ENCODE measurements at regions not wholly inside any gene's neighbourhood (a gene's known extent, or its start where the extent isn't known, plus 50 kb on each side); places are given as distances from the start of the nearest gene placed in this dataset.

- TF ChIP-seq CTCF (IDR thresholded peaks at IDR 0.05), result no peak
- no peak overlapping the region for H3K27ac ChIP-seq
Measured at GRCh38 chr3:159657176-159657575, 331.5 kb upstream of the IL12A start.

GRCh38 chr3:159657629-159658028, 331.0 kb upstream of the IL12A start:
- no peak for TF ChIP-seq CTCF (IDR thresholded peaks at IDR 0.05)
- H3K27ac ChIP-seq, result no peak overlapping the region
- no peaks in the 10 kb centered on the region for H3K27me3 ChIP-seq
- no peaks in the 10 kb centered on the region for H3K4me1 ChIP-seq (ENCODE audit: control insufficient read depth in 1 of 2, insufficient read depth in 1 of 2, low read depth in 1 of 2, low read length in 1 of 2)
- no peaks in the 10 kb centered on the region for H3K9me3 ChIP-seq
- no peak overlapping the region for H3K4me3 ChIP-seq (ENCODE audit: low read depth in 1 of 2, low read length in 1 of 2)
- no peaks in the 10 kb centered on the region for H3K36me3 ChIP-seq

More at GRCh38 chr3:159657176-159657575, 331.5 kb upstream of the IL12A start:
- Histone ChIP-seq H3K4me3 (ENCODE audit: low read depth in 1 of 2, low read length in 1 of 2) (no peak overlapping the region), H3K27me3 (no peaks in the 10 kb centered on the region), H3K4me1 (ENCODE audit: control insufficient read depth in 1 of 2, insufficient read depth in 1 of 2, low read depth in 1 of 2, low read length in 1 of 2) (no peaks in the 10 kb centered on the region), H3K36me3 (no peaks in the 10 kb centered on the region), H3K9me3 (no peaks in the 10 kb centered on the region)

GRCh38 chr3:159660326-159660725, 328.3 kb upstream of the IL12A start:
- Histone ChIP-seq H3K4me3 (ENCODE audit: low read depth in 1 of 2, low read length in 1 of 2) (no peak overlapping the region), H3K9me3 (no peaks in the 10 kb centered on the region), H3K36me3 (no peaks in the 10 kb centered on the region), H3K27me3 (no peaks in the 10 kb centered on the region), H3K27ac (no peak overlapping the region), H3K4me1 (ENCODE audit: control insufficient read depth in 1 of 2, insufficient read depth in 1 of 2, low read depth in 1 of 2, low read length in 1 of 2) (no peaks in the 10 kb centered on the region)
- no peak for TF ChIP-seq CTCF (IDR thresholded peaks at IDR 0.05)

GRCh38 chr3:159660901-159661300, 327.7 kb upstream of the IL12A start:
- H3K36me3 ChIP-seq, result no peaks in the 10 kb centered on the region
- H3K4me3 ChIP-seq (ENCODE audit: low read depth in 1 of 2, low read length in 1 of 2), result no peak overlapping the region
- no peaks in the 10 kb centered on the region for H3K4me1 ChIP-seq (ENCODE audit: control insufficient read depth in 1 of 2, insufficient read depth in 1 of 2, low read depth in 1 of 2, low read length in 1 of 2)
- no peak for TF ChIP-seq CTCF (IDR thresholded peaks at IDR 0.05)
- H3K27me3 ChIP-seq, result no peaks in the 10 kb centered on the region
- H3K27ac ChIP-seq, result no peak overlapping the region
- H3K9me3 ChIP-seq, result no peaks in the 10 kb centered on the region

GRCh38 chr3:159662549-159662948, 326.1 kb upstream of the IL12A start:
- Histone ChIP-seq H3K36me3 (no peaks in the 10 kb centered on the region), H3K4me3 (ENCODE audit: low read depth in 1 of 2, low read length in 1 of 2) (no peak overlapping the region), H3K9me3 (no peaks in the 10 kb centered on the region), H3K4me1 (ENCODE audit: control insufficient read depth in 1 of 2, insufficient read depth in 1 of 2, low read depth in 1 of 2, low read length in 1 of 2) (no peaks in the 10 kb centered on the region), H3K27ac (no peak overlapping the region), H3K27me3 (no peaks in the 10 kb centered on the region)
- no peak for TF ChIP-seq CTCF (IDR thresholded peaks at IDR 0.05)

GRCh38 chr3:159664006-159664405, 324.6 kb upstream of the IL12A start:
- no peak overlapping the region for H3K4me3 ChIP-seq (ENCODE audit: low read depth in 1 of 2, low read length in 1 of 2)
- no peaks in the 10 kb centered on the region for H3K9me3 ChIP-seq
- H3K4me1 ChIP-seq (ENCODE audit: control insufficient read depth in 1 of 2, insufficient read depth in 1 of 2, low read depth in 1 of 2, low read length in 1 of 2), result no peaks in the 10 kb centered on the region
- no peak for TF ChIP-seq CTCF (IDR thresholded peaks at IDR 0.05)
- no peaks in the 10 kb centered on the region for H3K27me3 ChIP-seq
- no peak overlapping the region for H3K27ac ChIP-seq
- H3K36me3 ChIP-seq, result no peaks in the 10 kb centered on the region

Measured in neutrophil (primary cell).